ENCODE measurements at regions not wholly inside any gene's neighbourhood (a gene's known extent, or its start where the extent isn't known, plus 50 kb on each side); places are given as distances from the start of the nearest gene placed in this dataset.
"Not testable (repeated sequence)": the region's sequence is repeated elsewhere in the genome, so short reads cannot be mapped to it uniquely, and the experiment has no call there.

DNA sequence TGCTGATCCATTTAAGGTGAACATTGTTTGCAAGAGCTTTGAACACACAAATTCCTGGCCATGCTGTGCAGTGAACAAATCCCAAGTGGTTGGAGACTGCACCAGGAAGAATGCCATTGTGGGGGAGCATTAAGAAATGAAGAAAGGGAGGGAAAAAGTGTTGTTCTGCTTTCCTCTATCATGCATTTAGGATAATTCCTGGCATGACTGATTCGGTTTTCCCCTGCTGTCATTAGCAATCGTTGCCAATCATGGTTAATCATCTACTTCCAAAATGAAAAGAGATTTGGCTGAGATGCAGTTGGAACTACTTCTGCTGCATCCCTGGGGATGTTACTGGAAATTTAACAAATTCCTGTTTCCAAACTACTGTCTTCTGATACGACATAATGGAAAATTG lies 73.7 kb upstream of the ZPLD1 start:
- ChIA-PET CTCF (ENCODE audit: low intra/inter-chr PET ratio, low total read pairs) (no interaction called here), POLR2A (no interaction called here)
- no peak overlapping the region for H3K4me3 ChIP-seq (replicated peaks in 1 of 3; ENCODE audit: insufficient read depth in 1 of 3, low read depth in 2 of 3, low read length in 3 of 3)
- in situ Hi-C loops (cut with HindIII; ENCODE audit: extremely low pct_ligation_motif_present, low pct_unique_long_range_greater_than_20kb) (no loop called here), intact Hi-C loops (cut with micrococcal nuclease; ENCODE audit: unreplicated experiment) (no loop called here)
- no peaks in the 10 kb centered on the region for H3K36me3 ChIP-seq (replicated peaks in 1 of 2; ENCODE audit: control insufficient read depth in 1 of 2, insufficient read depth in 2 of 2, low read length in 2 of 2)
- ATAC-seq (no peak), FAIRE-seq (no peak), DNase-seq (ENCODE audit: low spot score) (no peak)
- no peaks in the 10 kb centered on the region for H3K27me3 ChIP-seq (ENCODE audit: control insufficient read depth in 1 of 2, insufficient read depth in 2 of 2, low read length in 2 of 2)
- no peak overlapping the region for H2AFZ ChIP-seq (ENCODE audit: low read length)
- no peak overlapping the region for H3K27ac ChIP-seq (ENCODE audit: extremely low read length, insufficient read depth, low read length)
- peaks cover 18% of the 10 kb centered on the region; the same call in 1 of the 2 replicates for H3K9me3 ChIP-seq (ENCODE audit: low read length)
- H3K9ac ChIP-seq (ENCODE audit: insufficient read depth, low read depth, low read length): no peak overlapping the region
- H3K4me2 ChIP-seq (ENCODE audit: low read depth, low read length): no peak overlapping the region
- no peak for TF ChIP-seq ATM (IDR thresholded peaks at IDR 0.05; ENCODE audit: borderline replicate concordance)
- TF ChIP-seq, protein P1, sequence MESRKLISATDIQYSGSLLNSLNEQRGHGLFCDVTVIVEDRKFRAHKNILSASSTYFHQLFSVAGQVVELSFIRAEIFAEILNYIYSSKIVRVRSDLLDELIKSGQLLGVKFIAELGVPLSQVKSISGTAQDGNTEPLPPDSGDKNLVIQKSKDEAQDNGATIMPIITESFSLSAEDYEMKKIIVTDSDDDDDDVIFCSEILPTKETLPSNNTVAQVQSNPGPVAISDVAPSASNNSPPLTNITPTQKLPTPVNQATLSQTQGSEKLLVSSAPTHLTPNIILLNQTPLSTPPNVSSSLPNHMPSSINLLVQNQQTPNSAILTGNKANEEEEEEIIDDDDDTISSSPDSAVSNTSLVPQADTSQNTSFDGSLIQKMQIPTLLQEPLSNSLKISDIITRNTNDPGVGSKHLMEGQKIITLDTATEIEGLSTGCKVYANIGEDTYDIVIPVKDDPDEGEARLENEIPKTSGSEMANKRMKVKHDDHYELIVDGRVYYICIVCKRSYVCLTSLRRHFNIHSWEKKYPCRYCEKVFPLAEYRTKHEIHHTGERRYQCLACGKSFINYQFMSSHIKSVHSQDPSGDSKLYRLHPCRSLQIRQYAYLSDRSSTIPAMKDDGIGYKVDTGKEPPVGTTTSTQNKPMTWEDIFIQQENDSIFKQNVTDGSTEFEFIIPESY (CRISPR knock-in tag; IDR thresholded peaks at IDR 0.05): no peak
- TF ChIP-seq, protein P2, sequence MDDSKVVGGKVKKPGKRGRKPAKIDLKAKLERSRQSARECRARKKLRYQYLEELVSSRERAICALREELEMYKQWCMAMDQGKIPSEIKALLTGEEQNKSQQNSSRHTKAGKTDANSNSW (CRISPR knock-in tag; IDR thresholded peaks at IDR 0.05; ENCODE audit: borderline replicate concordance): no peak
- no peaks in the 10 kb centered on the region for H3K79me2 ChIP-seq (ENCODE audit: insufficient read depth, low read length)
- no peaks in the 10 kb centered on the region for H4K20me1 ChIP-seq (ENCODE audit: insufficient read depth, low read length)
- H3K4me1 ChIP-seq (ENCODE audit: insufficient read depth, low read length): no peaks in the 10 kb centered on the region
- BruUV-seq (replicated peaks): no TSS peak
- WGBS (ENCODE audit: low lambda C conversion rate): 0% methylated on average over 3 of the region's 3 CpGs

DNA sequence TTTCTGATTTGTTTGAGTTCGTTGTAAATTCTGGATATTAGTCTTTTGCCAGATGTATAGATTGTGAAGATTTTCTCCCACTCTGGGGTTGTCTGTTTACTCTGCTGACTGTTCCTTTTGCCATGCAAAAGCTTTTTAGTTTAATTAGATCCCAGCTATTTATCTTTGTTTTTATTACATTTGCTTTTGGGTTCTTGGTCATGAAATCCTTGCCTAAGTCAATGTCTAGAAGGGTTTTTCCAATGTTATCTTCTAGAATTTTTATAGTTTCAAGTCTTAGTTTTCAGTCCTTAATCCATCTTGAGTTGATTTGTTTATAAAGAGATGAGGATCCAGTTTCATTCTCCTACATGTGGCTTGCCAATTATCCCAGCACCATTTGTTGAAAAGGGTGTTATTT lies 68.7 kb upstream of the ZPLD1 start:
- H3K27me3 ChIP-seq (ENCODE audit: control insufficient read depth in 1 of 2, insufficient read depth in 2 of 2, low read length in 2 of 2); H3K9ac ChIP-seq (ENCODE audit: insufficient read depth, low read depth, low read length); DNase-seq (ENCODE audit: low spot score); BruUV-seq (replicated peaks); intact Hi-C loops (cut with micrococcal nuclease; ENCODE audit: unreplicated experiment); H4K20me1 ChIP-seq (ENCODE audit: insufficient read depth, low read length); H3K36me3 ChIP-seq (replicated peaks in 1 of 2; ENCODE audit: control insufficient read depth in 1 of 2, insufficient read depth in 2 of 2, low read length in 2 of 2); FAIRE-seq; ATAC-seq; H3K4me1 ChIP-seq (ENCODE audit: insufficient read depth, low read length); CTCF ChIA-PET (ENCODE audit: low intra/inter-chr PET ratio, low total read pairs); H2AFZ ChIP-seq (ENCODE audit: low read length); in situ Hi-C loops (cut with HindIII; ENCODE audit: extremely low pct_ligation_motif_present, low pct_unique_long_range_greater_than_20kb); H3K79me2 ChIP-seq (ENCODE audit: insufficient read depth, low read length); H3K27ac ChIP-seq (ENCODE audit: extremely low read length, insufficient read depth, low read length); H3K4me3 ChIP-seq (replicated peaks in 1 of 3; ENCODE audit: insufficient read depth in 1 of 3, low read depth in 2 of 3, low read length in 3 of 3); H3K4me2 ChIP-seq (ENCODE audit: low read depth, low read length); POLR2A ChIA-PET: not testable (repeated sequence)
- 0% methylated on average over 1 of the region's 1 CpG for WGBS (ENCODE audit: low lambda C conversion rate)
- H3K9me3 ChIP-seq (ENCODE audit: low read length): peaks cover 18% of the 10 kb centered on the region; the same call in 1 of the 2 replicates
